ENCODE measurements at regions not wholly inside any gene's neighbourhood (a gene's known extent, or its start where the extent isn't known, plus 50 kb on each side); places are given as distances from the start of the nearest gene placed in this dataset.

DNA sequence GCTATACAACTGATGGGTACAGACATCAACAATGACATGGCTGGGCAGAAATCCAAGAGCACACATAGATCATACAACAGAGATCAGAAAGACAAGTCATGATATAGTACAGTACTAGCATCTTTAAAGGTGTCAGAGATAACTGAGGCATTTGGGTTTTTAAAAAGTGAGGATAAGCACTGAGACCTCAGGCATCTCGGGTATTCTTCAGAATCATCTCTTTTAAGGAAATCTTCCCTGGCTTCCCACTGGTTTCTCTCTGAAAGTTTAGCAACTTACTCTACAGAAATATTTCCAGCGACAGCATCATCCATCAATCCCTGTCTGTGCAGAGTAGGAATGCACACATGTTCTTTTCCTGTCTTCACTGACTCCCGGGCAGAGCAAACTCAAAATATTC lies 93.2 kb upstream of the PARP11 start:
- Histone ChIP-seq H3K4me1 (ENCODE audit: control insufficient read depth, insufficient read depth, low read length) (no peaks in the 10 kb centered on the region), H3K27ac (ENCODE audit: low read length) (no peak overlapping the region), H3K9me3 (ENCODE audit: control insufficient read depth, low read length) (no peaks in the 10 kb centered on the region), H3K4me3 (ENCODE audit: low read length) (no peak overlapping the region), H3K27me3 (ENCODE audit: control insufficient read depth, insufficient read depth) (peaks cover 3% of the 10 kb centered on the region)
- WGBS: 63% methylated on average over 3 of the region's 3 CpGs
- ATAC-seq (no peak), DNase-seq (no peak)
- intact Hi-C loops (cut with DNase I): no loop called here

DNA sequence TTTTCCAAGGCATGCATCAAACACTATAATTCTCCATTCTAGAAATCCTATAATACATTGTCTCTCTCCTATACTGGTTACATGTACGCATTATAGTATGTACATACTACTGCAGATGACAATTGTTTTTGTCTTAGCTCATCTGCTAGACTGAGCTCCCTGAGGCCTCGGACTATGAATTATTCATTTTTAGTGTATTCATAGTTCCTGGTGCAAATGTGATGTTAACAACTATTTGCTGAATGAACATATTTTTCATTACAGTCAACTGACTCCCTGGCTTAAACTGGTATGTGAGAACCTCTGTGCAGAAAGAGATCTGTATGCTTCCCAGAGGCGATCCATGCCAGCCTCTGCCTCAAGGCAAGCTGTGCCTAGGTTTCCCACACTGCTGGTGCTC lies 91.8 kb upstream of the PARP11 start:
- no peak overlapping the region for H3K27ac ChIP-seq (ENCODE audit: low read length)
- ATAC-seq (no peak), DNase-seq (no peak)
- H3K27me3 ChIP-seq (ENCODE audit: control insufficient read depth, insufficient read depth): no peaks in the 10 kb centered on the region
- no peaks in the 10 kb centered on the region for H3K4me1 ChIP-seq (ENCODE audit: control insufficient read depth, insufficient read depth, low read length)
- 84% methylated on average over 3 of the region's 3 CpGs for WGBS
- H3K4me3 ChIP-seq (ENCODE audit: low read length): no peak overlapping the region
- intact Hi-C loops (cut with DNase I): no loop called here
- H3K9me3 ChIP-seq (ENCODE audit: control insufficient read depth, low read length): no peaks in the 10 kb centered on the region

DNA sequence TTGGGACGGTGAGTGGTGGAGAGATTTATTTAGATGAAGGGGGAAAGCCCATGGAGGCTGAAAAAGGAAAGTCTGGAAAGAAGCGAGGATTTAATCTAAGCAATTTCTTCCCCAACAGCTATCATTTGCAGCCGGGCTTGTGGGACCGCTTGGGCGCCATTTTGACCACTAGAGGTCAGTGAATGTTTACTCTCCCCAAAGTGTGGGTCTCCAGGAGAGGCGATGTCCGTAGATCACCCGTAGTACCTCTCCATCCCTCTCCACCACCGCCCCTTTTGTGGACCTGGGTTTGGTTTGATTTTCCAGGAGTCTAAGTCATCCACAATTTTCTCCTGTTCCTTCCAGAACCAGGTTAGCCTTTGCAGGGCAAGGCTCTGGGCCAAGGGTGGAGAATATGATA lies 91.2 kb upstream of the PARP11 start:
- WGBS: 50% methylated on average over 9 of the region's 9 CpGs
- Histone ChIP-seq H3K4me3 (ENCODE audit: low read length) (no peak overlapping the region), H3K4me1 (ENCODE audit: control insufficient read depth, insufficient read depth, low read length) (no peaks in the 10 kb centered on the region), H3K9me3 (ENCODE audit: control insufficient read depth, low read length) (no peaks in the 10 kb centered on the region), H3K27ac (ENCODE audit: low read length) (no peak overlapping the region), H3K27me3 (ENCODE audit: control insufficient read depth, insufficient read depth) (no peaks in the 10 kb centered on the region)
- DNase-seq (no peak), ATAC-seq (no peak)
- intact Hi-C loops (cut with DNase I): no loop called here

DNA sequence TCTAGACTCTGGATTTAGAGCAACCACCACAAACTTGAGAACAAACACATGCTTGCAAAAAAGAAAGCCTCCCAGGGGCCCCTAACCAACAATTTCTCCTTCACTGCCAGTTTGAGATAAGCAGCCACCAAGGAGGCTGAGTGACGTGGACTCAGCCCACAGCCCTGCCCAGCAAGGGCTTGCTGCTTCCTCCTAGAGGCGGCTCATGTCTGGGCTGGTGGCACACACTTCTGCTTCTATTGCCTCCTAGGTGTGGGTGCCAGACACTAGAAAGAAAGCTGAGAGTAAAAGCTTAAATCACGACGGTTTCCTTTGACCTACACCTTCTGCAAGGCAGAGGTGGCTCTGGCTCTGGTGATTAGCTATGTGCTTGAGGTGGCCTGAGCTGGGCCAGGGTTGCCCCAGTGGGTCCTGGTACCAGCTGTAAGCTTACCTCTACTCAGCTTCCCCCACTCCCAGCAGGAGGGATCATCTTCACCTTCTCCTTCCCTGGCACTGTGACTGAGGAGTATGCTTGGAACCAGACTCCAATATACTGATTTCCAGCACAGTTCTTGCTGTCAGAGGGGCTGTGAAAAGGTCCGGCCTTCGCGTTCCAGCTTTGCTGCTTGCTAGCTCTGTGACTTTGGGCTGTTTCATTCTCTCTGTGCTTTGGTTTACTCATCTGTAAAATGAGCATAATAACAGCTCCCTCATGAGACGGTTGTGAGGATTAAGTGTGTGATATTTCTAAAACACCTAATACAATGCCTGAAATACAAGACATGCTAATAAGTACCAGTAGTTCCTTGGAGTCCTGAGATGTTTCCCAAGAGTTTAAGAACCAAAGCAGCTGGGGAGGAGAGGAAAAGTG lies 89.7 kb upstream of the PARP11 start:
- ATAC-seq: peak; percentile 31 to 55
- WGBS: 67% methylated on average over 8 of the region's 8 CpGs
- H3K27me3 ChIP-seq (ENCODE audit: control insufficient read depth, insufficient read depth): no peaks in the 10 kb centered on the region
- no peaks in the 10 kb centered on the region for H3K9me3 ChIP-seq (ENCODE audit: control insufficient read depth, low read length)
- no peak overlapping the region for H3K4me3 ChIP-seq (ENCODE audit: low read length)
- no peaks in the 10 kb centered on the region for H3K4me1 ChIP-seq (ENCODE audit: control insufficient read depth, insufficient read depth, low read length)
- H3K27ac ChIP-seq (ENCODE audit: low read length): no peak overlapping the region
- intact Hi-C loops (cut with DNase I): no loop called here
- peak in 2 of 3 donors; percentile 56 to 67 for DNase-seq

DNA sequence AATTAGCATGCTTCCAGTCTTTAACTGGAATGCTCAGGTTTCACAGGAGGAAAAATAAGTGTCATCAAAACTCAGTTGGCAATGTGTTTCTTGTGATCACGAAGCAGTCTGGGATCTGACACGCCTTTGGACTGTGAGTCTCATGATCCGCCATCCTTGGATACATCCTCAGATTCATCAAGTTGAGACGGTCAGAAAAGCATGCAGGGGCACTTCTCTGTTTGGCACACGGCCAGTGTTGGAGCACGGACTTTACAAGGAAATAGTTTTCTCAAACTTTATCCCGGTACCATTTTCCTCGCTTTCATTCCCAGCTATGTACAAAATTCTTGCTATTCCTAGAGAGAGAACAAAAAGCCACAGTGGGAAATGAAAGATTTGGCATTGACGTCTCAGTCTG lies 88.4 kb upstream of the PARP11 start:
- Histone ChIP-seq H3K27me3 (ENCODE audit: control insufficient read depth, insufficient read depth) (no peaks in the 10 kb centered on the region), H3K4me3 (ENCODE audit: low read length) (no peak overlapping the region), H3K9me3 (ENCODE audit: control insufficient read depth, low read length) (no peaks in the 10 kb centered on the region), H3K4me1 (ENCODE audit: control insufficient read depth, insufficient read depth, low read length) (no peaks in the 10 kb centered on the region), H3K27ac (ENCODE audit: low read length) (no peak overlapping the region)
- intact Hi-C loops (cut with DNase I): no loop called here
- DNase-seq (no peak), ATAC-seq (no peak)
- WGBS: 53% methylated on average over 9 of the region's 9 CpGs

DNA sequence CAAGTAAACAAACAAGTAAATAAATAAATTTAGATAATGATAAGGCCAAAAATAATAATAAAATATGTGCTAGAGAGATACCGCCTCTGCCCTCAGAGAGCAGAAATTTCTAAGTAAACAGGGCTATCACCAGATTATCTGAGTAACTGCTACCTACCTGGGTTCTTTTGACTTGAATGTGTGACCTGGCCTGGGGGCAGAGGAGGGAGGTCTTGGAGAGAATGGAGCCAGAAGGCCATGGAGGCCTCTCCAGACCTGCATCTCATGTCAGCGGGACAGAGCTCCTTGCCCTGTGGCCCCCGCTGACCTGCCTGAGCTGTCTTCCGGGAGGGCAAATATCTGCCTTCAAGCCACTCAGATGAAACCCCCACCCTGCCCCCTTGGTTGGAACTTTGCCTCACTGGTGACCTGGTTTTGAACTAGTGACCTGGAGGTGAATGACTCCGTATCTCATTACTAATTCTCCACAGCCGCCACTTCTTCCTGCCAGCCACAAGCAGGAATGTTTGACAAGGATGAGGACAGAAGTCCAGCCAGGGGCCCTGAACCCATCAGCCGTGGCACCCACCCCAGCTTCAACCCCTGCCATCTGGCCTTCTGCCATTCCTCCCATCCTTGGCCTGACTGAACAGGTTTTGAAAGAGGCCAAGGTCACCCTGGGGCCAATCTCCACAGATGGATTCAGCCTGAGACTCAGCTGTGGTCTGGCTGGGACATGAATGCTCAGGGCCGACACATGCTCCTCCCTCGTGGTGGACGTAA lies 86.8 kb upstream of the PARP11 start:
- DNase-seq (no peak), ATAC-seq (no peak)
- intact Hi-C loops (cut with DNase I): no loop called here
- 83% methylated on average over 10 of the region's 10 CpGs for WGBS
- Histone ChIP-seq H3K4me3 (ENCODE audit: low read length) (no peak overlapping the region), H3K4me1 (ENCODE audit: control insufficient read depth, insufficient read depth, low read length) (no peaks in the 10 kb centered on the region), H3K27ac (ENCODE audit: low read length) (no peak overlapping the region), H3K9me3 (ENCODE audit: control insufficient read depth, low read length) (no peaks in the 10 kb centered on the region), H3K27me3 (ENCODE audit: control insufficient read depth, insufficient read depth) (no peaks in the 10 kb centered on the region)

DNA sequence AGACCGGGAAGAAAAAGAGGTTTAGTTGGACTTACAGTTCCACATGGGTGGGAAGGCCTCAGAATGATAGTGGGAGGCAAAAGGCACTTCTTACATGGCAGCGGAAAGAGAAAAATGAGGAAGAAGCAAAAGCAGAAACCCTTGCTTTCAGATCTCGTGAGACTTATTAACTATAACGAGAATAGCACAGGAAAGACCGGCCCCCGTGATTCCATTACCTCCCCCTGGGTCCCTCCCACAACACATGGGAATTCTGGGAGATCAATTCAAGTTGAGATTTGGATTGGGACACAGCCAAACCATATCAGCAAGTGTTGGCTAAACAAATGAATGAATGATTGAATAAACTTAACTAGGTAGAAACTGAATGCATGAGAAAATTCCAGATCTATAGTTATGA lies 85.3 kb upstream of the PARP11 start:
- DNase-seq (no peak), ATAC-seq (no peak)
- 75% methylated on average over 6 of the region's 6 CpGs for WGBS
- H3K27me3 ChIP-seq (ENCODE audit: control insufficient read depth, insufficient read depth): no peaks in the 10 kb centered on the region
- H3K27ac ChIP-seq (ENCODE audit: low read length): no peak overlapping the region
- no peaks in the 10 kb centered on the region for H3K4me1 ChIP-seq (ENCODE audit: control insufficient read depth, insufficient read depth, low read length)
- H3K9me3 ChIP-seq (ENCODE audit: control insufficient read depth, low read length): no peaks in the 10 kb centered on the region
- H3K4me3 ChIP-seq (ENCODE audit: low read length): no peak overlapping the region
- intact Hi-C loops (cut with DNase I): no loop called here

DNA sequence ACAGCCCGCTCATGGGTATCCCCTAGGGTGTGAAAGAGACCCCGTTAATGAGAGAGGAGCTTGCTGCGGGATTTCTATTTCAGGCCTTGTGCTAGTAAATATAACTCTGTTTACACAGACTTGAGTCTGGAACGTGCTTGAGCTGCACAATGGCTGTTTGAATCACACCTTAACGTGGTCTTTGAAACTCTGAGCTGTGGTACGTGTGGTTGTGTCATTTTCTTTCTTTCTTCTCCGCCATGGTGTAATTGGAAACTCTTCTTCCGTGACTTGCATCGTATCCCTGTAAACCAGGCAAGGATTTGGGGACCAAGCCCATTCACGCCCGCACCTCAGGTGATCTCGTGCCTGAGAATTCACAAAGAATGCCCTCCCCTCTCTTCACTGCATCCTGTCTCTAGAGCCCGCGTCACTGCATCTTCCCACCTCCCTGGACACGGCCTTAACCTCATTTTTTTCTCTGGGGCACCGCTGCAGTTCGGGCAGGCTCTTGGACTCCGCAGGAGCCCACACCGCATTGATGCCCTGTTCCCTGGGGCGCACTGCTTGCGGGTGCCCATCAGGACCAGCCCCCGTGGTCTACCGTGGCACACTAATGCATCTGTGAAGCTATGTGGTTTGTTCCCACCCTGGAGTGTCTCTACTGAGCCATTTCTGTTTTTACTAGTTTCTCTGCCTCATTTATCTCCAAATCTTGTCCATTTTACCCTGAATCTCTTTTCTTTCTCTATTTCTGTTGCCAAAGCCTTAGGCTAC lies 78.4 kb upstream of the PARP11 start:
- intact Hi-C loops (cut with DNase I): no loop called here
- ATAC-seq: no peak
- Histone ChIP-seq H3K27ac (ENCODE audit: low read length) (no peak overlapping the region), H3K9me3 (ENCODE audit: control insufficient read depth, low read length) (no peaks in the 10 kb centered on the region), H3K27me3 (ENCODE audit: control insufficient read depth, insufficient read depth) (no peaks in the 10 kb centered on the region), H3K4me1 (ENCODE audit: control insufficient read depth, insufficient read depth, low read length) (no peaks in the 10 kb centered on the region), H3K4me3 (ENCODE audit: low read length) (no peak overlapping the region)
- DNase-seq: no peak
- WGBS: 87% methylated on average over 23 of the region's 23 CpGs

DNA sequence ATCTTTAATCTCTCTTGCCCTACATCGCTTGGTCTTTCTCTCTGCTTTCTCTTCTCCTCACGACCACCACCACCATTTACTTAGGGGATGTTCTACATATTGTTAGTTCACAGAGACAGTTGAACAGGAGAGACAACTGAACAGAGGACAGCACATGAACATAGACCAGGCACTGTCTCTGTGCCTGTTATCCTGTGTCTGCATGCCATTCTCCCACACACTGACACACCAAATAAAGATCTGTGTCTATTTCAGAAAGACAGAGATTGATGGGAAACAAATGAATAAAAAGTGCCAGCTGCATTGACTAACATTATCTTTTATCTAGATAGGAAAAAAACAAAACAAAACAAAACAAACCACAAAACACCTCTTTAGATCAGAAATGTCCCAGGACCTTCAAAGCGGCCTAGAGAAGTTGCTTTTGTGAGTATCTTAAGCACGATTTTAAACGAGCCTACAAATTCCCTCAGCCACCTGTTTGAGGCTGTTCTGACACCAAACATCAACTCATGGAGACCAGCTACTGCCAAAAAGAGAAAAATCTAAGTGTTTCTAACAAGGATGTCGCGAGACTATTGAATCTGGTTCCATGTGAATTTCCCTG lies 77.6 kb upstream of the PARP11 start:
- no peak for ATAC-seq
- no peaks in the 10 kb centered on the region for H3K9me3 ChIP-seq (ENCODE audit: control insufficient read depth, low read length)
- no peaks in the 10 kb centered on the region for H3K27me3 ChIP-seq (ENCODE audit: control insufficient read depth, insufficient read depth)
- WGBS: 70% methylated on average over 7 of the region's 7 CpGs
- no peak for DNase-seq
- no peaks in the 10 kb centered on the region for H3K4me1 ChIP-seq (ENCODE audit: control insufficient read depth, insufficient read depth, low read length)
- H3K4me3 ChIP-seq (ENCODE audit: low read length): no peak overlapping the region
- H3K27ac ChIP-seq (ENCODE audit: low read length): no peak overlapping the region
- intact Hi-C loops (cut with DNase I): no loop called here

DNA sequence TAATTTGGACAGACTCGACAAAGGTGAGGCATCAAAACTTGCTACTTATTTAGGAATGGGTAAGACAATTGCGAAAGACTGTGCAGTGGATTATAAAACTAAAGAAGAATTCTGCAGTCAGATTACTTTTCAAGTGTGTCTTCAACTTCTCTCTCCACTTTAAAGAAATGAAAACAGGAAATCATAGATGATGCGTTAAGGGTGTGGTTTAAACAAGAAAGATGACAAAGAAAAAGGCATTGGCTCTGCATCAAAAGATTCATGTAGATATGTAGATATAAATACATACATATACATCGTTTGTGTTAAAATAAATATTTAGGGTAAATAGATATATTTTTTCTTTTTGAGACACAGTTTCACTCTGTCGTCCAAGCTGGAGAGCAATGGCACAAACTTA lies 74.6 kb upstream of the PARP11 start:
- intact Hi-C loops (cut with DNase I): no loop called here
- Histone ChIP-seq H3K9me3 (ENCODE audit: control insufficient read depth, low read length) (no peaks in the 10 kb centered on the region), H3K27ac (ENCODE audit: low read length) (no peak overlapping the region), H3K4me3 (ENCODE audit: low read length) (no peak overlapping the region), H3K4me1 (ENCODE audit: control insufficient read depth, insufficient read depth, low read length) (no peaks in the 10 kb centered on the region), H3K27me3 (ENCODE audit: control insufficient read depth, insufficient read depth) (no peaks in the 10 kb centered on the region)
- 80% methylated on average over 5 of the region's 5 CpGs for WGBS
- ATAC-seq (no peak), DNase-seq (no peak)

DNA sequence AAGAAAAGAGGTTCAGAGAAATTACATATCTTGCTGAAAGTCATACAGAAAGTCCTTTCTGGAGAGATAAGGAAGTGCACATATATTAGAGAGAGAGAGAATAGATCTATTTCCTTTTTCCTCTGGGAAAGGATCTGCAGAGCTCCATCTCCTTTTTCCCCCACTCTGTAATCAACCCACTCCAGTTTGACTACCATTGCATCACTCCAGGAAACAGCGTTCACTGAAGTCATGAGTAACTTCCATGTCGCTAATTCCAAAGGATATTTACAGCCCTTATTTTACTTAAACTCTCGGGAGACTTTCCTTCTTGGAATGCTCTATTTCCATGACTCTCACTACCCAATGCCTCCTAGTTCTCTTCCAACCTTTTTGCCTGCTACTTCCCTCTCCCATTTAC lies 72.5 kb upstream of the PARP11 start:
- no peak overlapping the region for H3K27ac ChIP-seq (ENCODE audit: low read length)
- no peaks in the 10 kb centered on the region for H3K9me3 ChIP-seq (ENCODE audit: control insufficient read depth, low read length)
- H3K4me3 ChIP-seq (ENCODE audit: low read length): no peak overlapping the region
- DNase-seq: no peak
- intact Hi-C loops (cut with DNase I): no loop called here
- no peaks in the 10 kb centered on the region for H3K27me3 ChIP-seq (ENCODE audit: control insufficient read depth, insufficient read depth)
- WGBS: 46% methylated on average over 3 of the region's 3 CpGs
- ATAC-seq: no peak
- no peaks in the 10 kb centered on the region for H3K4me1 ChIP-seq (ENCODE audit: control insufficient read depth, insufficient read depth, low read length)
